ENCODE measurements at regions not wholly inside any gene's neighbourhood (a gene's known extent, or its start where the extent isn't known, plus 50 kb on each side); places are given as distances from the start of the nearest gene placed in this dataset.

DNA sequence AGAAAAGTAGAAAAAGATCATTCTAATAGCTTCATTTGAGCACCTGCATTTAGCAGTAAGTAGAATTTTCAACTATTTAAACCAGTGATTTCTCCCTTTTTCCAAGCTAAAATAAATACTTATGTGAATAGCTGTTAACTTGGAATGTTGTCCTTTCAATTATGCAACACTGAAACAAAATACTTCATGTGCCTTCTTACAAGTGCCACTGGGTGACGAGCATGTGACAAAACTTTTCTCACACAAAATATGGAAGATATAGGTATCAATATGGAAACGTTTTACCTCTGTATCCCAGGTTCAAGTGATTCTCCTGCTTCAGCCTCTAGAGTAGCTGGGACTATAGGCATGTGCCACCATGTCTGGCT, 708.3 kb downstream of the STIM2 start:
- no peak overlapping the region for H3K4me3 ChIP-seq (ENCODE audit: low read depth, low read length)
- no peak overlapping the region for H3K27ac ChIP-seq (ENCODE audit: low read depth, low read length)
- H3K27me3 ChIP-seq (ENCODE audit: control insufficient read depth, insufficient read depth, low read length), result no peaks in the 10 kb centered on the region
- no peaks in the 10 kb centered on the region for H3K36me3 ChIP-seq (ENCODE audit: control insufficient read depth, insufficient read depth, low read length)
- no peaks in the 10 kb centered on the region for H3K4me1 ChIP-seq (ENCODE audit: control insufficient read depth, insufficient read depth, low read length)
- no peak overlapping the region for H3K9ac ChIP-seq (ENCODE audit: low read depth, low read length)
- no peaks in the 10 kb centered on the region for H3K9me3 ChIP-seq (ENCODE audit: control insufficient read depth, insufficient read depth, low read length)

DNA sequence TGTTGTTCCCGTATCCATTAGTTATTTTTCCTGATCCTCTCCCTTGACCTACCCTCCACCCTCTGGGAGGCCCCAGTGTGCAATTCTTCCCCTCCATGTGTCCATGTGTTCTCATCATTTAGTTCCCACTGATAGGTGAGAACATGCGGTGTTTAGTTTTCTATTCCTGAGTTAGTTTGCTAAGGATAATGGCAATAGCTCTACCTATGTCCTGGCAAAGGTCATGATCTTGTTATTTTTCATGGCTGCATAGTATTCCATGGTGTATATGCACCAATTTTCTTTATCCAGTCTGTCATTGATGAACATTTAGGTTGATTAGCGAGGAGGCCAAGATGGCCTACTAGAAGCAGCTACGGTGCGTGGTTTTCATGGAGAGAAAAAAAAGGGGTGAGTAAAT, 714.1 kb downstream of the STIM2 start:
- no peak overlapping the region for H3K27ac ChIP-seq (ENCODE audit: low read depth, low read length)
- no peak overlapping the region for H3K4me3 ChIP-seq (ENCODE audit: low read depth, low read length)
- no peak overlapping the region for H3K9ac ChIP-seq (ENCODE audit: low read depth, low read length)
- H3K27me3 ChIP-seq (ENCODE audit: control insufficient read depth, insufficient read depth, low read length), result no peaks in the 10 kb centered on the region
- H3K36me3 ChIP-seq (ENCODE audit: control insufficient read depth, insufficient read depth, low read length), result no peaks in the 10 kb centered on the region
- H3K4me1 ChIP-seq (ENCODE audit: control insufficient read depth, insufficient read depth, low read length), result no peaks in the 10 kb centered on the region
- H3K9me3 ChIP-seq (ENCODE audit: control insufficient read depth, insufficient read depth, low read length), result no peaks in the 10 kb centered on the region

DNA sequence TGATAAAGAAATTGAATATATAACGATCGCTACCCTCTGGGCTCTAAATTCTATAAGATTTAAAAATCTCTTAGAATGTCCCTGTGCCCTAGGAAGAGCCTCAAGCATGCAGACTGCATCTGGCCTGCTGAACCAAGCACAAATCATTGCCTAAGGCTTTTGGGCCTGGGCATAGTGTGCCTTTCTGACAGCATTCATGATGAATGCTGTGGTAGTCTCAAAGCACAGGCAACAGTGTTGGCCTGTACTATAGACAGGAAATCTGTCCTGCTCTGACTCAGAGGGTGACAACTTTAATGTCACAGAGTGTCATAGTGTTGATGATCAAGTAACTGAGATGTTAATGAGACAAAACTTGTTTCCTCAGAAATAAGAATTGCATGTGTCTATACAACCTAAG, 717.3 kb downstream of the STIM2 start:
- Histone ChIP-seq H3K27me3 (ENCODE audit: control insufficient read depth, insufficient read depth, low read length) (no peaks in the 10 kb centered on the region), H3K9ac (ENCODE audit: low read depth, low read length) (no peak overlapping the region), H3K4me1 (ENCODE audit: control insufficient read depth, insufficient read depth, low read length) (no peaks in the 10 kb centered on the region), H3K27ac (ENCODE audit: low read depth, low read length) (no peak overlapping the region), H3K4me3 (ENCODE audit: low read depth, low read length) (no peak overlapping the region), H3K36me3 (ENCODE audit: control insufficient read depth, insufficient read depth, low read length) (no peaks in the 10 kb centered on the region), H3K9me3 (ENCODE audit: control insufficient read depth, insufficient read depth, low read length) (no peaks in the 10 kb centered on the region)

DNA sequence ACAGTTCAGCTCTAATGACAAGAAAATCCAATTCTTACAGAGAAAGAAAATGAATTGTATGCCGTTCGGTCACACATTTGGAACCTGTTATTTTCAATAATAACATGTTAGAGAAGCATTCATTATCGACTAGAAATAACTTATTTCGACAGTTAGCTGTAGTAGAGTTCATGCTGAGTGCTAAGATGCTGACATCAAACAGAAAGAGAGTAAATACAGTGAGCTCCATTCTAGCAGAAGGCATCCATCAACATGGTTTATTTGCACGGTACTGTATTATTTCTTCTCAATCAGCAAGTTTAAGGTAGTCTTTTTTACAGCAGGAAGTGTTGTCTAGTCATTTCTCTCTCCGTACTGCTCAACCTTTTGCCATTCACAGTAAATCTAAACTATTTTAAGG, 732.1 kb downstream of the STIM2 start:
- Histone ChIP-seq H3K4me1 (ENCODE audit: control insufficient read depth, insufficient read depth, low read length) (no peaks in the 10 kb centered on the region), H3K36me3 (ENCODE audit: control insufficient read depth, insufficient read depth, low read length) (no peaks in the 10 kb centered on the region), H3K27me3 (ENCODE audit: control insufficient read depth, insufficient read depth, low read length) (no peaks in the 10 kb centered on the region), H3K27ac (ENCODE audit: low read depth, low read length) (no peak overlapping the region), H3K9me3 (ENCODE audit: control insufficient read depth, insufficient read depth, low read length) (no peaks in the 10 kb centered on the region), H3K9ac (ENCODE audit: low read depth, low read length) (no peak overlapping the region), H3K4me3 (ENCODE audit: low read depth, low read length) (no peak overlapping the region)

DNA sequence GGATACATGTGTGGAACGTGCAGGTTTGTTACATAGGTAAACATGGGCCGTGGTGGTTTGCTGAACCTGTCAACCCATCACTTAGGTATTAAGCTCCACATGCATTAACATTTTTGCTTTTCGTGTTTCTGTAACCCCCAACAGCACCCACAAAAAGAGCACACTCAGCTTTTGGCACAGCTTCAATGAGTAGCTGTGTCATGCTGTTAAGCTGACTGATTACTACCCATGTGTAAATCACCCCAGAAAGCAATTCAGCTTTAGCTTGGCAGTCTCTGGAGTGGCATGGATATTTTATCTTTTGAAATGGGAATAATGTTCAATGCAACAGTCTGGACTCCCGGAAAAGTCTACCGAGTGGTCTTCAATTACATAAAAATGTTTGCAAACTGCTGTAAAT, 734.3 kb downstream of the STIM2 start:
- H3K27ac ChIP-seq (ENCODE audit: low read depth, low read length), result no peak overlapping the region
- H3K4me3 ChIP-seq (ENCODE audit: low read depth, low read length), result no peak overlapping the region
- H3K36me3 ChIP-seq (ENCODE audit: control insufficient read depth, insufficient read depth, low read length), result no peaks in the 10 kb centered on the region
- no peaks in the 10 kb centered on the region for H3K9me3 ChIP-seq (ENCODE audit: control insufficient read depth, insufficient read depth, low read length)
- H3K9ac ChIP-seq (ENCODE audit: low read depth, low read length), result no peak overlapping the region
- H3K27me3 ChIP-seq (ENCODE audit: control insufficient read depth, insufficient read depth, low read length), result no peaks in the 10 kb centered on the region
- H3K4me1 ChIP-seq (ENCODE audit: control insufficient read depth, insufficient read depth, low read length), result no peaks in the 10 kb centered on the region

DNA sequence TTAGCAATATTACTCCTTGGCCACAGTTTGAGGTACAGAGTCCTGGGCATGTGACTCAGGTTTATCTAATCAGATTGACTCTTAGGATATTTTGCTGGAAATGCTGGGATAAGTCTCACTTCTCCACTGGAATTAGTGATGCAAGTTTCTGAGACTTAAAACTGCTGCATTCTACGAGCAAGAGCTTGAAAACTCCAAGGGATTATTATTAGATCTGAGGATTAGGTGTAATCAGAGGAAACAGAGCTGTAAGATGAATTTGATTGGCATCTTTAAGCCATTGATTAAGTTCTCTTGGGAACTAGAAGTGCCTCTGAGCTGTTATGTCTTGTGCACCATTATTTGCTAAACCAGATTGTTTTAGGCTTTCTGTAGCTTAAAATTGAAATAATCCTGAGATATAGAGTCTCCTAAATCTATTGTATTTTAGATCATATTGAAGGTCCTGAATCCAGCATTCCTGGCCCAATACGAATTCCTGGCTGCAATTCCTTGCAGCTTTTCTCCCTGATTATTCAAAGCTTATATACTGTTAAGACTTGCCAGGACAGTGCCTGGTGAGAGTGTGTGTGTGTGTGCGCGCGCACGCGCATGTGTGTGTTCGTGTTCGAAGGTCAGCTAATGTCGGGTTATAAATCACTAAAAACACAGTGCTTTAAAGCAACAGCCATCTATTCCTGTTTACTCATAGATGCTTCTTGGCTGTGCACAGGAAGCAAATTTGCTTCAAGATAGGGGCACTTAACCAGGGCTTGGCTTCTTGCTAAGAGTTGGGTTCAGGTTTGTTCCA, 735.1 kb downstream of the STIM2 start:
- H3K9me3 ChIP-seq (ENCODE audit: control insufficient read depth, insufficient read depth, low read length), result no peaks in the 10 kb centered on the region
- no peak overlapping the region for H3K27ac ChIP-seq (ENCODE audit: low read depth, low read length)
- H3K4me3 ChIP-seq (ENCODE audit: low read depth, low read length), result no peak overlapping the region
- no peaks in the 10 kb centered on the region for H3K27me3 ChIP-seq (ENCODE audit: control insufficient read depth, insufficient read depth, low read length)
- H3K9ac ChIP-seq (ENCODE audit: low read depth, low read length), result no peak overlapping the region
- H3K36me3 ChIP-seq (ENCODE audit: control insufficient read depth, insufficient read depth, low read length), result no peaks in the 10 kb centered on the region
- H3K4me1 ChIP-seq (ENCODE audit: control insufficient read depth, insufficient read depth, low read length), result no peaks in the 10 kb centered on the region

DNA sequence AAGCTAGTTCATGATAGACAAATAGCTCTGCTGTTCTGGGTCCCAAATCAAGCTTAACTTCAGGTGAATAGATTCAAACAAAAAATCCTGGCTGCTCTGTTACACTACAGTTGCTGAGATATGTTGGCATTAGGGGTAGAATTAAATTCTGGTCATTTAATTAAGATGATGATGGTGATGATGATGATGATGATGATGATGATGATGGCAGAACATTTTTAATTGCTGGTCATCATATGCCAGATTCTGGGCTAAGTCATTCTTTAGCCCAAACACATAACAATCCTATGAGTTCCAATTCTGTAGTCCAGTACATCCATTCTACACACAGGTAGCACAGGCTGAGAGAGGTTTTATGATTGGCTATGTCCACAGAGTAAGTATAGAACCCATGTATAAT, 741.5 kb downstream of the STIM2 start:
- Histone ChIP-seq H3K4me3 (ENCODE audit: low read depth, low read length) (no peak overlapping the region), H3K4me1 (ENCODE audit: control insufficient read depth, insufficient read depth, low read length) (no peaks in the 10 kb centered on the region), H3K27me3 (ENCODE audit: control insufficient read depth, insufficient read depth, low read length) (no peaks in the 10 kb centered on the region), H3K36me3 (ENCODE audit: control insufficient read depth, insufficient read depth, low read length) (no peaks in the 10 kb centered on the region), H3K9ac (ENCODE audit: low read depth, low read length) (no peak overlapping the region), H3K27ac (ENCODE audit: low read depth, low read length) (no peak overlapping the region), H3K9me3 (ENCODE audit: control insufficient read depth, insufficient read depth, low read length) (no peaks in the 10 kb centered on the region)

DNA sequence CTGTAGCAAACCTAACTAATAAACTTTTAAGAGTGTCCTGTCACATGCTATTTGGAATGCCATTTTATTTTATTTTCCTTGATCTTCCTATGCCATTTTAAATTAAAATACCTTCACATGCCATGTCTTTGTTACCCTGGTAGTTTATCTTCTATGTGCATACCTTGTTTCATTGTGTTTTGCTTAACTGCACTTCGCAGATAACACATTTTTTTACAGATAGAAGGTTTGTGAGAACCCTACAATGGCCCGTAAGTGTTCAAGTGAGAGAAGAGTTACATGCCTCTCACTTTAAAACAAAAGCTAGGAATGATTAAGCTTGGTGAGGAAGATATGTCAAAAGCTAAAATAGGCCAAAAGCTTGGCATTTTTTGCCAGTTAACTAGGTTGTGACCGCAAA, 744.1 kb downstream of the STIM2 start:
- H3K4me3 ChIP-seq (ENCODE audit: low read depth, low read length), result no peak overlapping the region
- H3K36me3 ChIP-seq (ENCODE audit: control insufficient read depth, insufficient read depth, low read length), result no peaks in the 10 kb centered on the region
- no peak overlapping the region for H3K27ac ChIP-seq (ENCODE audit: low read depth, low read length)
- no peaks in the 10 kb centered on the region for H3K27me3 ChIP-seq (ENCODE audit: control insufficient read depth, insufficient read depth, low read length)
- no peaks in the 10 kb centered on the region for H3K9me3 ChIP-seq (ENCODE audit: control insufficient read depth, insufficient read depth, low read length)
- no peak overlapping the region for H3K9ac ChIP-seq (ENCODE audit: low read depth, low read length)
- H3K4me1 ChIP-seq (ENCODE audit: control insufficient read depth, insufficient read depth, low read length), result no peaks in the 10 kb centered on the region

DNA sequence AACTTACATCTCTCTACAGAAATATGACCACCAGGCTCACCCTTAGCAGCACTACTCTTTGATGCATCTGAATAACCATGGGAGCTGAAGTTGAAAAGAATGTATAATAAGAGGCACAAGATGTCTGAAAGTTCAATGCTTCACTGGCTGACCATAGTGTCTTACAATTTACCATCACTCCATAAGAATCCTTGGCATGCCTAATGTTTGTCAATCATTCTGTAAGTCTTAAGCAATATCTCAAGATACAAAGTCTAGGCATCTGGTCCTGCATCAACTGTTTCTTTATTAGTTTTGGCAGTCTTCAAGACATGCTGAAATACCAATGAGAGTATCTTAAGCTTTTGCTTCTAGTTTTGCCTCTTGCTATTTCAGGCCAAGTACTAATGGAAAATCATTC, 755.5 kb downstream of the STIM2 start:
- Histone ChIP-seq H3K4me3 (ENCODE audit: low read depth, low read length) (no peak overlapping the region), H3K4me1 (ENCODE audit: control insufficient read depth, insufficient read depth, low read length) (no peaks in the 10 kb centered on the region), H3K9ac (ENCODE audit: low read depth, low read length) (no peak overlapping the region), H3K36me3 (ENCODE audit: control insufficient read depth, insufficient read depth, low read length) (no peaks in the 10 kb centered on the region), H3K9me3 (ENCODE audit: control insufficient read depth, insufficient read depth, low read length) (no peaks in the 10 kb centered on the region), H3K27me3 (ENCODE audit: control insufficient read depth, insufficient read depth, low read length) (no peaks in the 10 kb centered on the region), H3K27ac (ENCODE audit: low read depth, low read length) (no peak overlapping the region)

DNA sequence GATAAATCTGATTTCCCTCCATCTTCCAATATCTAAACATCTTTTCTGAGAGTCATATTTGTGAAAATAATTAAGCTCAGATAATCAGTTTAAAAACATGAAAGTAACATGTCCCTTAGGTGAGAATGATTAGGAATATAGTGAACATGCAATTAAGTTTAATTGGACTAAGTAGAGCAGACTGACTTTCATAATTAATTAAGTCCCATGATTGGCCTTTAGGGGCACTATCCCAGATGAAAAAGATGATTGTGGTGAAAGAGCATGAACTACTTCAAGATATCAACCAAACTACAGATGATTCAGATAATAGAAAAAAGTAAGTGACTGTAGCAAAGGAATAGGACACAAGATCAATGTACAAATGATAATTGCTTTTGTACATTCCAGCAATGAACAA, 758.8 kb downstream of the STIM2 start:
- Histone ChIP-seq H3K27me3 (ENCODE audit: control insufficient read depth, insufficient read depth, low read length) (no peaks in the 10 kb centered on the region), H3K27ac (ENCODE audit: low read depth, low read length) (no peak overlapping the region), H3K4me1 (ENCODE audit: control insufficient read depth, insufficient read depth, low read length) (no peaks in the 10 kb centered on the region), H3K9me3 (ENCODE audit: control insufficient read depth, insufficient read depth, low read length) (no peaks in the 10 kb centered on the region), H3K36me3 (ENCODE audit: control insufficient read depth, insufficient read depth, low read length) (no peaks in the 10 kb centered on the region), H3K4me3 (ENCODE audit: low read depth, low read length) (no peak overlapping the region), H3K9ac (ENCODE audit: low read depth, low read length) (no peak overlapping the region)

DNA sequence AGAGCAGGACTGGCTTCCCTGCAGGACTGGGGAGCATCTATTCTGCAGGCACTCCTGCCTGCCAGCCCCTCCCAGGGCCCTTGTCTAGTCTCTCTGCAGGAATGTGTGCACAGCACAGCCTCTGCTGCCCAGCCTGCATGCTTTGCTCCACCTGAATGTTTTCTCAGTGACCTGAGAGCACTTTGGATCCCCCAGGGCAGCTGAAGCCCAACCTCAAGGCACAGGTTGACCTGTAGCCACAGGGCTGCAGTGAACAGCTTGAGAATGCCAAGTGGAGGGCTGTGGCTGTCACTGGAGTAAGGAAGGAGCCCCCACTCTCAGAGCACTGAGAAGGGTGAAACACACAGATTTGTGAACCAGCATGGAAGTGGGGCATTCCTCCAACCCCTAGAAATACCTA, 760.2 kb downstream of the STIM2 start:
- no peaks in the 10 kb centered on the region for H3K9me3 ChIP-seq (ENCODE audit: control insufficient read depth, insufficient read depth, low read length)
- H3K9ac ChIP-seq (ENCODE audit: low read depth, low read length), result no peak overlapping the region
- H3K36me3 ChIP-seq (ENCODE audit: control insufficient read depth, insufficient read depth, low read length), result no peaks in the 10 kb centered on the region
- no peaks in the 10 kb centered on the region for H3K4me1 ChIP-seq (ENCODE audit: control insufficient read depth, insufficient read depth, low read length)
- no peaks in the 10 kb centered on the region for H3K27me3 ChIP-seq (ENCODE audit: control insufficient read depth, insufficient read depth, low read length)
- H3K4me3 ChIP-seq (ENCODE audit: low read depth, low read length), result no peak overlapping the region
- H3K27ac ChIP-seq (ENCODE audit: low read depth, low read length), result no peak overlapping the region

DNA sequence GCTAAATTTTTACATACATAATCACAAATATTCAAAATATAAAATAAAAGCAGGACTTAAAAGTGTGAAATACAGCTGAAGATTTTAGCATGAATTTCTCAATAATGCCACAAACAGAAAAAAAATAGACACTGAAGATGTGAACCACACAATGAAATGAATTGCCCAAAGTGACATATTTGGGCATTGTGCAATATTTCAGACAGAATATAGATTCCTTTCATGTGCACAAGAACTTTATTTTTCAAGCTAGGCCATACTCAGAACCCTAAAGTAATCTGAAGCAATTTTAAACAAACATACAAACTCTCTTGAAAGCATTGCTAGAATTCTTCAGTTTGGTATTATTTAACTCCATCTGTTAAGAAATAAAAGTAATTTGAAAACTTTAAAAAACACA, 764.1 kb downstream of the STIM2 start:
- Histone ChIP-seq H3K4me1 (ENCODE audit: control insufficient read depth, insufficient read depth, low read length) (no peaks in the 10 kb centered on the region), H3K9me3 (ENCODE audit: control insufficient read depth, insufficient read depth, low read length) (no peaks in the 10 kb centered on the region), H3K27ac (ENCODE audit: low read depth, low read length) (no peak overlapping the region)

More for the DNA sequence above, 764.1 kb downstream of the STIM2 start:
- Histone ChIP-seq H3K9ac (ENCODE audit: low read depth, low read length) (no peak overlapping the region), H3K27me3 (ENCODE audit: control insufficient read depth, insufficient read depth, low read length) (no peaks in the 10 kb centered on the region), H3K4me3 (ENCODE audit: low read depth, low read length) (no peak overlapping the region), H3K36me3 (ENCODE audit: control insufficient read depth, insufficient read depth, low read length) (no peaks in the 10 kb centered on the region)

All from HUES48 (cell line).